NCI-H2107 treated with DMSO at 0.1 percent for 48 hours (cell line): ENCODE measurements at regions not wholly inside any gene's neighbourhood (a gene's known extent, or its start where the extent isn't known, plus 50 kb on each side); places are given as distances from the start of the nearest gene placed in this dataset.

ENCODE experiments used
- DNase-seq: peaks from one replicate; lab custom pipeline; 2025; ENCODE audit not compliant: unreplicated experiment; lab: John Stamatoyannopoulos, UW

GRCh38 chr11:129590030-129590752 is 214.5 kb downstream of the BARX2 start:
- no peak for DNase-seq

- DNase-seq: no peak
These were observed 215.3 kb downstream of the BARX2 start for GRCh38 chr11:129590753-129591475.

- no peak for DNase-seq
These were observed 215.9 kb downstream of the BARX2 start for GRCh38 chr11:129591527-129591926.

GRCh38 chr11:129592191-129592590 is 216.5 kb downstream of the BARX2 start:
- DNase-seq: no peak

- DNase-seq: no peak
These were observed 217.4 kb downstream of the BARX2 start for GRCh38 chr11:129593098-129593497.

- DNase-seq: no peak
These were observed 219.7 kb downstream of the BARX2 start for GRCh38 chr11:129595038-129595962.

GRCh38 chr11:129596351-129596750 is 219.3 kb upstream of the TMEM45B start:
- no peak for DNase-seq

GRCh38 chr11:129598378-129598777 is 217.3 kb upstream of the TMEM45B start:
- no peak for DNase-seq

GRCh38 chr11:129605815-129606214 is 209.8 kb upstream of the TMEM45B start:
- no peak for DNase-seq

- DNase-seq: no peak
These were observed 206.9 kb upstream of the TMEM45B start for GRCh38 chr11:129608711-129609110.

GRCh38 chr11:129610125-129610524 is 205.5 kb upstream of the TMEM45B start:
- DNase-seq: no peak

- DNase-seq: no peak
These were observed 205.1 kb upstream of the TMEM45B start for GRCh38 chr11:129610545-129610944.

- DNase-seq: no peak
These were observed 203.8 kb upstream of the TMEM45B start for GRCh38 chr11:129611661-129612446.

GRCh38 chr11:129612447-129612961 is 203.1 kb upstream of the TMEM45B start:
- DNase-seq: no peak

- DNase-seq: no peak
These were observed 202.6 kb upstream of the TMEM45B start for GRCh38 chr11:129613071-129613470.

GRCh38 chr11:129614256-129614944 is 201.2 kb upstream of the TMEM45B start:
- DNase-seq: no peak

GRCh38 chr11:129618046-129618569 is 197.5 kb upstream of the TMEM45B start:
- DNase-seq: no peak

GRCh38 chr11:129620237-129621104 is 195.2 kb upstream of the TMEM45B start:
- no peak for DNase-seq

- DNase-seq: no peak
These were observed 189.7 kb upstream of the TMEM45B start for GRCh38 chr11:129625930-129626329.
